ENCODE measurements at regions not wholly inside any gene's neighbourhood (a gene's known extent, or its start where the extent isn't known, plus 50 kb on each side); places are given as distances from the start of the nearest gene placed in this dataset.
A peak's percentile ranks its signal among the peaks of the same experiment; 100 is the strongest.
"Not testable (repeated sequence)": the region's sequence is repeated elsewhere in the genome, so short reads cannot be mapped to it uniquely, and the experiment has no call there.

GRCh38 chr3:160098926-160099626 is 110.4 kb downstream of the IL12A start:
- H3K36me3 Mint-ChIP-seq (ENCODE audit: low read depth), result no peaks in the 10 kb centered on the region
- no peak for DNase-seq
- H3K4me3 Mint-ChIP-seq, result no peak overlapping the region
- H3K27me3 Mint-ChIP-seq (ENCODE audit: low read depth, poor library complexity), result peaks cover 16% of the 10 kb centered on the region
- peaks cover 4% of the 10 kb centered on the region for H3K4me1 Mint-ChIP-seq
- TF ChIP-seq CTCF (IDR thresholded peaks at IDR 0.05), result no peak
- H3K27ac Mint-ChIP-seq, result no peak overlapping the region
- H3K9me3 Mint-ChIP-seq, result peaks cover 9% of the 10 kb centered on the region

- peaks cover 16% of the 10 kb centered on the region for H3K27me3 Mint-ChIP-seq (ENCODE audit: low read depth, poor library complexity)
- no peak for TF ChIP-seq CTCF (IDR thresholded peaks at IDR 0.05)
- H3K4me1 Mint-ChIP-seq, result peaks cover 4% of the 10 kb centered on the region
- H3K36me3 Mint-ChIP-seq (ENCODE audit: low read depth), result no peaks in the 10 kb centered on the region
- H3K4me3 Mint-ChIP-seq, result no peak overlapping the region
- H3K27ac Mint-ChIP-seq, result no peak overlapping the region
- no peak for DNase-seq
- peaks cover 9% of the 10 kb centered on the region for H3K9me3 Mint-ChIP-seq
Observed at GRCh38 chr3:160099834-160100233, 111.2 kb downstream of the IL12A start.

- no peak for TF ChIP-seq CTCF (IDR thresholded peaks at IDR 0.05)
- Mint-ChIP-seq H3K27me3 (ENCODE audit: low read depth, poor library complexity) (peaks cover 16% of the 10 kb centered on the region), H3K4me1 (peaks cover 4% of the 10 kb centered on the region), H3K9me3 (peaks cover 9% of the 10 kb centered on the region), H3K36me3 (ENCODE audit: low read depth) (no peaks in the 10 kb centered on the region), H3K4me3 (no peak overlapping the region), H3K27ac (peak overlapping the region; percentile 3)
- DNase-seq, result no peak
Observed at GRCh38 chr3:160100610-160101009, 112.0 kb downstream of the IL12A start.

GRCh38 chr3:160102001-160102400 is 113.4 kb downstream of the IL12A start:
- H3K36me3 Mint-ChIP-seq (ENCODE audit: low read depth); H3K4me3 Mint-ChIP-seq; H3K9me3 Mint-ChIP-seq; DNase-seq; H3K4me1 Mint-ChIP-seq: not testable (repeated sequence)
- Mint-ChIP-seq H3K27ac (peak overlapping the region; percentile 77), H3K27me3 (ENCODE audit: low read depth, poor library complexity) (peaks cover 16% of the 10 kb centered on the region)

- H3K4me3 Mint-ChIP-seq, result no peak overlapping the region
- peaks cover 11% of the 10 kb centered on the region for H3K4me1 Mint-ChIP-seq
- H3K27me3 Mint-ChIP-seq (ENCODE audit: low read depth, poor library complexity), result peaks cover 16% of the 10 kb centered on the region
- H3K27ac Mint-ChIP-seq, result no peak overlapping the region
- H3K9me3 Mint-ChIP-seq, result peaks cover 9% of the 10 kb centered on the region
- no peak for TF ChIP-seq CTCF (IDR thresholded peaks at IDR 0.05)
- DNase-seq, result no peak
- H3K36me3 Mint-ChIP-seq (ENCODE audit: low read depth), result no peaks in the 10 kb centered on the region
Observed at GRCh38 chr3:160103397-160103796, 114.8 kb downstream of the IL12A start.

GRCh38 chr3:160105907-160106584 is 117.4 kb downstream of the IL12A start:
- no peak overlapping the region for H3K4me3 Mint-ChIP-seq
- peaks cover 11% of the 10 kb centered on the region for H3K9me3 Mint-ChIP-seq
- peaks cover 12% of the 10 kb centered on the region for H3K27me3 Mint-ChIP-seq (ENCODE audit: low read depth, poor library complexity)
- DNase-seq, result no peak
- H3K36me3 Mint-ChIP-seq (ENCODE audit: low read depth), result no peaks in the 10 kb centered on the region
- TF ChIP-seq CTCF (IDR thresholded peaks at IDR 0.05), result no peak
- H3K27ac Mint-ChIP-seq, result peak overlapping the region; percentile 23
- peaks cover 17% of the 10 kb centered on the region for H3K4me1 Mint-ChIP-seq

Measured in nephron progenitor cell (in vitro differentiated cells).